ENCODE measurements at regions not wholly inside any gene's neighbourhood (a gene's known extent, or its start where the extent isn't known, plus 50 kb on each side); places are given as distances from the start of the nearest gene placed in this dataset.
"Not testable (repeated sequence)": the region's sequence is repeated elsewhere in the genome, so short reads cannot be mapped to it uniquely, and the experiment has no call there.

DNA sequence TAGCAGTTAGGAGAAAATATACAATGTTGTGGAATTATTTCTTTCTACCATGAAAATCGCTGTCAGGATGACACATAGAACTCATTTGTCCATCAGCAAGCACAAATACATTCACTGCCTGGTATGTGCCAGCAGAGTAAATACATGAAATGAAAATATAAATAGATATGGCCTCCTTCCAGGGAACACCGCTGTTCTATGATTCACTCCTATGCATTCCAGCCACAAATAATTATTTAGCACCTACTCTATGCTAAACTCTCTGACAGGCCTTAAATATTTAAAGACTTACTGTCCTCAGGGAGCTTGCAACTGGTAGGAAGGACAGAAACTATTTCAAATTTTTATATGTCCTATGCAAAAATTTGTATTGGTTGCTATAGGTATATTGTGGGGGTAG, 975.0 kb upstream of the NCAM2 start:
- no peak for DNase-seq (ENCODE audit: extremely low read depth, low read depth)
- TF ChIP-seq, protein P1, sequence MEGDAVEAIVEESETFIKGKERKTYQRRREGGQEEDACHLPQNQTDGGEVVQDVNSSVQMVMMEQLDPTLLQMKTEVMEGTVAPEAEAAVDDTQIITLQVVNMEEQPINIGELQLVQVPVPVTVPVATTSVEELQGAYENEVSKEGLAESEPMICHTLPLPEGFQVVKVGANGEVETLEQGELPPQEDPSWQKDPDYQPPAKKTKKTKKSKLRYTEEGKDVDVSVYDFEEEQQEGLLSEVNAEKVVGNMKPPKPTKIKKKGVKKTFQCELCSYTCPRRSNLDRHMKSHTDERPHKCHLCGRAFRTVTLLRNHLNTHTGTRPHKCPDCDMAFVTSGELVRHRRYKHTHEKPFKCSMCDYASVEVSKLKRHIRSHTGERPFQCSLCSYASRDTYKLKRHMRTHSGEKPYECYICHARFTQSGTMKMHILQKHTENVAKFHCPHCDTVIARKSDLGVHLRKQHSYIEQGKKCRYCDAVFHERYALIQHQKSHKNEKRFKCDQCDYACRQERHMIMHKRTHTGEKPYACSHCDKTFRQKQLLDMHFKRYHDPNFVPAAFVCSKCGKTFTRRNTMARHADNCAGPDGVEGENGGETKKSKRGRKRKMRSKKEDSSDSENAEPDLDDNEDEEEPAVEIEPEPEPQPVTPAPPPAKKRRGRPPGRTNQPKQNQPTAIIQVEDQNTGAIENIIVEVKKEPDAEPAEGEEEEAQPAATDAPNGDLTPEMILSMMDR (IDR thresholded peaks at IDR 0.05; ENCODE audit: low read depth, low read length), result no peak

GRCh38 chr21:20024741-20025140, 973.5 kb upstream of the NCAM2 start:
- TF ChIP-seq, protein P1 (IDR thresholded peaks at IDR 0.05; ENCODE audit: low read depth, low read length), result no peak
- no peak for DNase-seq (ENCODE audit: extremely low read depth, low read depth)

GRCh38 chr21:20026543-20026942, 971.7 kb upstream of the NCAM2 start:
- TF ChIP-seq, protein P1 (IDR thresholded peaks at IDR 0.05; ENCODE audit: low read depth, low read length), result no peak
- no peak for DNase-seq (ENCODE audit: extremely low read depth, low read depth)

DNA sequence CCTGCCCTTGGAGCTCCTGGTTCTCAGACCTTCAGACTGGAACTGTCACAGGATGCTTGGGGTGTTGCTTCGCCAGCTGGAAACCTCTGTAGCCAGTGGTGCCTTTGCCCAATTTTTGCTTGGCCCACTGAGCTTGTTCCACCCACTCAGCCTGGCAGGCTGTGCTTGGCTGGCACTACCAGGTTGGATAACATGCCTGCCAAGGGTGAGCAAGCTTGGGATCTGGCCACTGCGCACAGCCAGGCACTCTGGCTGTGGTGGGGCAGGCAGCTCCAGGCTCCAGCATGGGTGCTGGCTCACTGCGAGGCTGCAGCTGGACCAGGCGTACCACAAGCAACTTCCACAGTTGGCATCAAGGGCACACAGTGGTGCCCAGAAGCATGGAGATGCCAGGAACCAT, 967.8 kb upstream of the NCAM2 start:
- TF ChIP-seq, protein P1 (IDR thresholded peaks at IDR 0.05; ENCODE audit: low read depth, low read length), result no peak
- DNase-seq (ENCODE audit: extremely low read depth, low read depth), result no peak

DNA sequence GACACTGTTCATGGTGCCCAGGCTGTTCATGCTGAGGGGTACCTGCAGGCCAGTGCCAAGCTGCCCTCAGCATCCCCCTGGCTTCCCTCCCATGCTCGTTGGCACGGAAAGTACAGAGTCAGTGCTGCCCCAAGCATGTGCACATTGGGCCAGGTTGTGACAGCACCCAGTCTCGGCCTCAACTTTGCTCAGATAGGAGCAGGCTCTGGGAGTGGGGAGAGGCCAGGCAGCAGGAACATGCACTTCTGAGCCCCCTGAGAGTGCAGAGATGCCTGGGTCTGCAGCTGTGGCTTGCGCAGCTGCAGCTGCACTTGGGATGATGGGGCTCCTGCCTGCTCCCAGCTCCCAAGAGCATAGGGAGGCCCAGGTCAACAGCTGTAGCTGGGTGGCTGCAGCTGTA, 966.4 kb upstream of the NCAM2 start:
- TF ChIP-seq, protein P1 (IDR thresholded peaks at IDR 0.05; ENCODE audit: low read depth, low read length), result no peak
- DNase-seq (ENCODE audit: extremely low read depth, low read depth), result no peak

GRCh38 chr21:20040768-20041167, 957.4 kb upstream of the NCAM2 start:
- TF ChIP-seq, protein P1 (IDR thresholded peaks at IDR 0.05; ENCODE audit: low read depth, low read length), result no peak
- no peak for DNase-seq (ENCODE audit: extremely low read depth, low read depth)

DNA sequence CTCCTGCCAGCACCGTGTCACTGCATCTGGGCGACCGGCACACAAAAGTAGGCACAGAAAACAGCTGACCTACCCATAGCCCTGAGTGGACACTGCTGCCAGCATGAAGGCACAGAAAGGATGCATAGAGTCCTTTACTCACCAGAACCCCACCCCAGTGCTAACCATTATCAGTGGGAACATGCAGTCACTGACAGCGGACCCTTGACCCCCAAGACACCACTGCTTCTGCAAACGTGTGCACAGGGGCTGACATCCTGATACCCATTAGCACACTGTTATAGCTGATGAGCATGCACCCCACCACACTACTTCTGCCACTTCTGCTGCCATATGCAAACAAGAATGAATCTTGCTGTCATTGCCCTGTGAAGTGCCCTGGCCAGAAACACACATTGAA, 953.0 kb upstream of the NCAM2 start:
- TF ChIP-seq, protein P1 (IDR thresholded peaks at IDR 0.05; ENCODE audit: low read depth, low read length), result no peak
- no peak for DNase-seq (ENCODE audit: extremely low read depth, low read depth)

DNA sequence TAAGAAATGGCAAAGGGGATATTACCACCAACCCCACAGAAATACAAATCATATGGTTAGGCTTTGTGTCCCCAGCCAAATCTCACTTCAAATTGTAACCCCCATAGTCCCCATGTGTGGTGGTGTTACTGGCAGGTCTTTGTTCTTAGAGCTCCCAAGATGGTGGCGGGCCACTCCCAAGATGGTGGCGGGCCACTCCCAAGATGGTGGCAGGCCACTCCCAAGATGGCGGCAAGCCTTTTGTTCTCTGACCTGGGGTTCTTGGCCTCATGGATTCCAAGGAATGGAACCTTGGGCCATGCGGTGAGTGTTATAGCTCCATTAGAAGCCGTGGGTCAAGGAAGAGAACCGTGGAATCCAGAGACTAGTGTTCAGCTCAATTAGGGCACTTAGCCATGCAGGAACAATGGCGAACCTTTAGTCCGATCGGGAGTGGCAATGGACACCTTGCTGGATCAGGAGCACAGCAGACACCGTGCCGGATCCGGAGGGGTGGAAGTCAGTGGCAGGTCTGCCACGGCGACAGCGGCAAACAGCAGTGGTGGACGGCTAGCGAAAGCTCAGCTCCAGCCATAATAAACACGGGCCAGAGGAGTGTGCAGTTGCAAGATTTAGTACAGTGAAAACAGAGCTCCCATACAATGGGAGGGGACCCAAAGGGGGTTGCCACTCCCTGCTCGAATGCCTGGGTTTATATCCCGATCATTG, 949.9 kb upstream of the NCAM2 start:
- not testable (repeated sequence) for DNase-seq (ENCODE audit: extremely low read depth, low read depth)
